DMS114 treated with DMSO at 0.1 percent for 48 hours (cell line): ENCODE measurements at regions not wholly inside any gene's neighbourhood (a gene's known extent, or its start where the extent isn't known, plus 50 kb on each side); places are given as distances from the start of the nearest gene placed in this dataset.
A peak's percentile ranks its signal among the peaks of the same experiment; 100 is the strongest.

ENCODE experiments used
- DNase-seq: peaks from one replicate; lab custom pipeline; 2025; ENCODE audit not compliant: unreplicated experiment; lab: John Stamatoyannopoulos, UW

DNA sequence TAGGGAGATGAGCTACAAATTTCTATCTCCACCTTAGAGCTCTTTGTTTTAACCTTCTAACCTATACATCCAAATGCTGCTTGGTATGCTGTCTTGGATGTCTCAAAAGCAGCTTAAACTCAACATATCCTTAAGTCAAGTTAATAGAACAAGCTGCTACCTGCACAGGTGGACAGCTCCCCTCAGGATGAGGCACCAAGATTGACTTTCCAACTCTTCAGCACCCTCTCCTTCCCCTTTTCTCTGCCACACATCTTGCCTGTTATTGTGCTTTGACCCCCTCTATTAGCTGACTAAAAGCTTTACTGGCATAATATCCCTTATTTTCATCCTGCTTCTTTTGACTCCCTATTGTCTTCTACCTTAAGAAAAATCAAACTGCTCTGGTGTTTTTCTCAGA is 448.1 kb upstream of the MEX3C start:
- DNase-seq, result no peak

DNA sequence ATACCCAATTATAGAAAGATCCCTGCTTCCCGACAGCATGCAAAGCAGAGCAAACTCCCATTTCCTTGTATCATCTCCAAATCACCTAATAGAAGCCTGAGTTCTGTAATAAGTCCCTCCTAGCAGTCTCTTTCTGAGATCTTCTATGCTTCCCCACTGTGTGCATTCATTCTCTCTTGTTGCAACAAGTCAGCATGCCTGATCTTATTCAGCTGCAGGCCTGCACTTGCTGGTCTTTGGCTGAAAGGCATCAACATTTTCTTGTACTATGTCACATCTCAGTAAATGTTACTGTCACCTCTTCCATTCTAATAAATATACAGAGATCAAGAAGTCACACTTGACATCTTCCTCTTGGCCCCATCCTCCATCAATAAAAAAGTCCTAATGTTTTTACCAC is 449.9 kb upstream of the MEX3C start:
- no peak for DNase-seq

DNA sequence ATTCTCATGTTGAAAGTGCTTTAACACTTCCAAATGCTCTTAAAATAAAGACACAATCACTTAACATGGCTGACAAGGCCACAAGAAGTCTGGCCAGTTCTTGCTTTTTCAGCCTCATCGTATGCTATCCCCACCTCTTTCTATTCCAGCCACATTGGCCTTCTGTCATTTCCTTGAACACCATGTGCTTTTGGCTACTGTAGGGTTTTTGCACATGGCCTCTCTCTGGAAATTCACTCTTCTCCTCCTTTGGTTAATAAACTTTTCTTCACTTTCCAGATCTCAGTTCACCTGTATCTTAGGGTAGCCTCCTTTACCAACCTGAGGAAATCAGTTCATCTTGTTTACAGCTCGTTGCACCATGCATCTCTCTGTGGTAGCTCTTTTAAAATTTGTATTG is 450.5 kb upstream of the MEX3C start:
- no peak for DNase-seq

GRCh38 chr18:51649796-51650195 is 452.3 kb upstream of the MEX3C start:
- no peak for DNase-seq

- no peak for DNase-seq
Observed at GRCh38 chr18:51651761-51652160, 454.3 kb upstream of the MEX3C start.

DNA sequence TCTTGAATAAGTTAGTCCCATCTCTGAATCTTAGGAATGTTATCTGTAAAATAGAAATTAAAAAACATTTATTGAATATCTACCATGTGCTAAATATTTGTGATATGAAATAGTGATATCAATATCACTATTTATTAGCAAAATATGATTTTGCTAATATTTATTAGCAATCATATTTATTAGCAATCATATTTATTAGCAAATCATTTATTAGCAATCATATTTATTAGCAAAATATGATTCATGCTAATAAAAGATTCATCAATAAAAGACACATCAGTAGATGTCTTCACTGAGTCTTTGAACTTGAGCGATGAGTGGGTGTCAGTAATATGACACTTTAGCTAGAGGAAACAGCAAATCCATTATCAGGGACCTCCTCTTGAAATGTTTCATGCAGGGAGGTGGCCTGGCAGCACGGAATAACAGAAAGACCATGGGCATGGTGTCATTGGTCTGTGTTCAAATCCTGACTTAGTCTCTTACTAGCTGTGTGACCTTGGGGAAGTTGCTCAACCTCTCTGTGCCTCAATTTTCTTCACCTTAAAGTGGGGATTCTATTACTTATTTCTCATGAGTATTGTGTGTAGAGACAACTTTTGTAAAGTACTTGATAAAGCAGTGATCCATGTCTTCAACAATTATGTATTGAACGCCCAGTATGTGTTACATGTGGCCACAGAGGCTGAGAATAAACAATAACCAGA is 456.2 kb upstream of the MEX3C start:
- DNase-seq, result no peak

DNA sequence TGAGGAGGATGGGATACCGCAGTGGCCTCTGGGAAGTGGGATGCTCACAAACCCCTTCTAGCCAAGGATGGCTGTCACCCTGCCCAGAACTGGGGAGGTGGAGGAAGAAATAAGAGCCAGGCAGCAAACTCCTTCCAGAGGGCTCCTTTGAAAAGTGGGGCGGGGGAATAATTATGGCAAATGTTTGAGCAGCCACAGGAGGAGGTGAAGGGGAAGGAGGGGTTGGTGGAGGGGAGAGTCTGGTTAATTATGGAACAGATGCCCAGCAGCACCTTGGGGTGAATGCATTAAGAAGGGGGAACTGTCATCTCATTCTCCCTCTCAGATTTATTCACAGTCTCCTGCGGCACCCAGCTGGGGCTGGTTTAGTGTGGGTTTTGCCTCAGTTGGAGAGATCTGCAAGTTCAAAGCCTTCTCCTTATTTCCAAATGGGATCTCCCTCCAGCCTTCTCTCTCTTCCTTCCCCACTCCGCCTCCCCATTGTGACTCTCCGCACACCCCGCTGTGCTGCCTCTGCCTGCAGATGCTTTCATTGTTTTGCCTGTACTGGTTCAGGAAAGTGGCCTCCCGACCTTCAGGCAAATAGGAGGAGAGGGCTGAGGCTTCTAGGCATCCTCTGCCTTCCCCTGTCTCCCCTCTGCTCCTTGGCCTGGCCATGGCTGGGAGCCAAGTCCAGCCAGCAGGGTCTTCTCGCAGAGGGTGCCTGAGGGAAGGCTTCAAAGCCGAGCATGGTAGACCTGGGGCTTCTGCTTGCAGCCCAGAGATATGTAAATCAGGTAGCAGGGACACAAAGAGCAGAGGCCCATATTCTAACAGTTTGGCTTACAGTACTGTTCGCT is 457.2 kb upstream of the MEX3C start:
- DNase-seq, result no peak

DNA sequence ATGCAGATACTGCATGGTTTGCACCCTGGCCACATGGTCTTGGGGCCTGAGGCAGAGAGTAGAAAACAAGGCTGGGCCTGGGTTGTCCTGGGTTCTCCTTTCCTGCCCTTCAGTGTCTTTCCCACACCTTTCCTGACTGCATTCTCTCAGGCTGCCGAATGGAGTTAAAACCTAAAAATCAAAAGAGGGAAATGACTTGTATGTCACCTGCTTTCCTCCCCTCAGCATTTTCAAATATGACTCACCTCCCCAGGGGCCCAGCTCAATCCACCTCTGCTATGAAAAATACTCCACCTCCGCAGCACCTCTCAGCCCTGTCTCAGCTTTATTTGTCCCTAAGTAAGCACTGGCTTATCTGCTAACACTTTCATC is 457.8 kb upstream of the MEX3C start:
- no peak for DNase-seq

- DNase-seq, result no peak
Observed at GRCh38 chr18:51656249-51656648, 458.8 kb upstream of the MEX3C start.

DNA sequence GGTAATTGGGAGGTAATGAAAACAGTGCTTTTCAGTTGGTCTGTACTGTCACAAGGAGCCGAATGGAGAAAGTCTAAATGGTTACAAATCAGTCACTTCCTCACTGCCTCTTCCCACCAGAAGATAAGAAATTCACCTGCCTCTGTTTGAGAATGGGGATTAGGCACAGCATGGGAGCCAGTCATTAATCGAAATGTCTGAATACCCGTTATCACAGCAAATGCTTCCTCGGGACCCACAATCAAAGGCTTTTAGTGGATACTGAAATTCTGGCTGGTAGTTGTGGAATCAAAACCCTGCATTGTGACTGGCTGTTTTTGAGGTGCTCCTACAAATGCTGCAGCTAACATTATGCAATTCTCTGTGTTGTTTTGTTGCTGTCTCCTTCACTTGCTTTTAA is 461.0 kb upstream of the MEX3C start:
- no peak for DNase-seq

- DNase-seq, result no peak
Observed at GRCh38 chr18:51659781-51660180, 462.3 kb upstream of the MEX3C start.

DNA sequence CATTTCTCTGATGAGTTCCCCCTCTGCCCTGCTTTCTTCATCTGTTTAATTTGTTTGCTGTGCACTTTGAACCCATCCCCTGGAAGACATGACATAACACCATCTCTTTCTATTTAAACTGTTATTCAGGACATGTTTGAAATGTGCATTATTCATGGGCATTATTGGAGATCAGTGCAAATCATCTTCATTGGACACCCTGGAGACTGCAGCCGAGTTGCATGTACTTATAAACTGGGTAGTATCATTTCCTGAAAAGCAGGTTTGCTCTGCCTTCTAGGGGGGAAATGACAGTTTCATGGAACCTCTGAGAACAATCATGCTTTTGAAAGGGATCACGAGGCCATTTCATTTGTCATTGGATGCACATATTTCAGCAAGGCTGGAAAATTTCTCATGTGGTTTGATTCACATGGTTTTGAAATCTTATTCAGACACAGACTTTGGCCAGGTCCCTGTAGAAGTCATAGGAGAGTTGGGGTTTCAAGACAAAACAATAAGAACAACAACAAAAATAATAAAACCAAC is 462.8 kb upstream of the MEX3C start:
- no peak for DNase-seq

- no peak for DNase-seq
Observed at GRCh38 chr18:51664236-51664635, 466.8 kb upstream of the MEX3C start.

- no peak for DNase-seq
Observed at GRCh38 chr18:51666763-51667191, 469.3 kb upstream of the MEX3C start.

GRCh38 chr18:51668101-51668500 is 470.6 kb upstream of the MEX3C start:
- DNase-seq, result peak; percentile 15

- no peak for DNase-seq
Observed at GRCh38 chr18:51668607-51669006, 471.1 kb upstream of the MEX3C start.

DNA sequence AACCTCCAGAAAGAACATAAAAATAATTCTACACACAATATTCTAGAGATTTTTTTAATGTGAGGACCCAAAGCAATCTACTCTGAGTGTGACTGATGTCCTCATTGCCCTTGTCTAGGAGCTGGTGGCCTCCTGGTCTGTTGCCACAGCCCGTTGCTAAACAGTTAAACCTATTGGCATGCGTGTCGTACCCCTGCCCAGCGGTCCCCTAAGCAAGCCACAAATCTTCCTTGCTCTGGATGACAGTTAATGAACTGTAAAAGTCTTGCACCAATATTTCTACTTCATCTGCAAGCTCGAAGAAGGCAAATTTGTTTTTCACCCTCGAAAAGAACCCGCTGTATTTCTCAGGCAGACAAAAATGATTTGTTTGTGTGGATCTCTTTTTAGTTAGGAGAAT is 489.1 kb upstream of the MEX3C start:
- no peak for DNase-seq

GRCh38 chr18:51687845-51688585 is 490.5 kb upstream of the MEX3C start:
- DNase-seq, result no peak

GRCh38 chr18:51692612-51693011 is 495.1 kb upstream of the MEX3C start:
- DNase-seq, result no peak

GRCh38 chr18:51711298-51711889 is 513.9 kb upstream of the MEX3C start:
- DNase-seq, result no peak

DNA sequence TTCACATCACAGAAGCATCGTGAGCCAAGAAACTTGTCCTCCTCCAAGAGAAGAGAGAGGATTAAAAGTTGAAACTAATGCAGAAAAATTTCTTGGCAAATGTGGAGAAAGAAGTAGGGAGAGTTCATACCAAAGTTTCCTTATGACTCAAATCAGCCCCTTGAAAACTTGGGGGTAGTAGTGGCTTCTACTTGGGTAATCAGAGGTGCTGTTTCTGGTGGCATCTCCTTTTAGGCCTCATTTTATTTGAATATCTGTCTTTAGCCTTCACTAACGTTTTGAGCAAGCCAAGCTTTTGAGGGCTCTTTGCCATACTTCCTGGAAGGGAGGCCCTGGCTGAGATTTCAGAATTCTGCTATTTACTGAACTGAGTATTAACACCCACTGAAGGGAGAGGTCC is 515.3 kb upstream of the MEX3C start:
- no peak for DNase-seq
